ENCODE measurements at regions not wholly inside any gene's neighbourhood (a gene's known extent, or its start where the extent isn't known, plus 50 kb on each side); places are given as distances from the start of the nearest gene placed in this dataset.
"Not testable (repeated sequence)": the region's sequence is repeated elsewhere in the genome, so short reads cannot be mapped to it uniquely, and the experiment has no call there.

DNA sequence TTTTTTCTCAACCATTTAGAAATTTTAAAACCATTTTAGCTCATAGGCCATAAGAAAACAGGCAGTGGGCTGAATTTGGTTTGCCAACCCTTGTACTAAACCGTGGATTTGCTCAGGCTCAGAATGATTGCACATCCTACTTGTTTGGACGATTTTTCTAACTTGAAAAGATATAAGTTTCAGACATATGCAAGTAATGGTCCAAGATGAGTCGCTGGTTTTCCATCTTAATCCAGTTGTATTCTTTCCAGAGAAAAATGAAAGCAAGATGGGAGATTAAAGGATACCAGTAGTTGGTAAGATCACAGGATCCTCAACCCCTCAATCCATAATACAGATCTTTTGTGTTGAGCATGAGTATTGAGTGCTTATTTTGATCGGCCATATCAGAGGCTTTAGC, 250.9 kb downstream of the TINAG start:
- DNase-seq (ENCODE audit: low read depth in 2 of 2): no peak

DNA sequence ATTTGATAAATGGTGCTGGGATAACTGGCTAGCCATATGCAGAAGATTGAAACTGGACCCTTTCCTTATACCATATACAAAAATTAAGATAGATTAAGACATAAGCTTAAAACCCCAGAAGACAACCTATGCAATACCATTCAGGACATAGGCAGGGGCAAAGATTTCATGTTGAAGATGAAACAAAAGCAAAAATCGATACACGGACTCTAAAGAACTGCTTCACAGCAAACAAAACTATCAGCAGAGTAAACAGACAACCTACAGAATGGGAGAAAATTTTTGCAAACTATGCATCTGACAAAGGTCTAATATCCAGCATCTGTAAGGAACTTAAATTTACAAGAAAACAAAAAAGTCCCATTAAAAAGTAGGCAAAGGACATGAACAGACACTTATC, 255.9 kb downstream of the TINAG start:
- DNase-seq (ENCODE audit: low read depth in 2 of 2): not testable (repeated sequence)

DNA sequence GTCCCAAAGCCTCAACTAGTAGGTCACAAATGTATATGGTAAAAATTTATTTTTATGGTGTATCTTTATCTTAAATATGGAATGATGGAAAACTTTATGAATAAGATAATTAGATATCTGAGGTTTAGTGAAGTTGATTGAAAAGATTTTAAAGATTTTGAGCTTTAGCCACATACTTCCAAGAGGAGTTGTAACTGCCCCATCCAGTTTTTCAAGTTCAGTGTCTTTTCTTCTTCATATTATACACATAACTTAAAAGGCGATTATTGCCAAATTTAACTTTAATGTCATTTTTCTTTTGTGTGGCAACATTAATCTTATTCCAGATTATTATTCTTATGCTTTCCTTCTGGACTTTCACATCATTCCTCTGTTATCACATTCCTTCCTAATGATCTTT, 266.4 kb downstream of the TINAG start:
- DNase-seq (ENCODE audit: low read depth in 2 of 2): no peak

DNA sequence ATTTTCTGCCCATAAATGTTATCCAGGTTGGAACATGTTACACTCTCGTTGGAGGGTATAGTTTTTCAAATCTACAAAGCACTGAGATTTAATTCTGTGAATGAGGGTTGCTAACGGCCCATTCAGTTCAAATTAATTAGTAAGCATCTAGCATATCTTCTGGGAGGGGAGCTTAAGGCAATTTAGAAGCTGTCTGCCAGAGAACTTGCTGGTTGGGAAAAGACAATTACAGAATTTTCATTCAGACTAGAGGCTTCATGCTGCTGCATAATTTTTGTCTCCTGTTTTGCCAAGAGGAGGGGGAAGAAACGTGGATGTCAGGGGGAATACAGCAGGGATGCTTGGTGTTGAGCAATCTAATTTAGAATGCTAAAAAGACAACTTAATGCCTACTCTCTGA, 268.3 kb upstream of the FAM83B start:
- DNase-seq (ENCODE audit: low read depth in 2 of 2): no peak

DNA sequence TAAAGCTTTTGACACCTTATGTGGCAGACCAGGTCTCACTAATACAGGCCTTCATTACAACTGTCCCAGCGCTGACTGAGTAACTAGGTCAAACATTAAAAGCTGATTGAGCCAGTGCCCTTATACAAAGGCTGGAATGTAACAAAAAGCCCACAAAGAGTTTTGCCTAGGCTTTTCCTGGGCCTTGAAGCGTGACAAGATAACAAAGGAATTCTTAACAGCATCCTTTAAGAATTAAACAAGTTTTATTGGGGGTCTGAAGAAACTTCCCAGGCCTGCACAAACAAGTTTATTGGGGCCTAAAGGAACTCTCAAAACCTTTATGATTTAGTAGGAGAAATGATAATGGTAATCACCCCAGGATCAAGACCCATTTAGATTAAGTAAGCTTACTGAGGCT, 267.6 kb upstream of the FAM83B start:
- no peak for DNase-seq (ENCODE audit: low read depth in 2 of 2)

DNA sequence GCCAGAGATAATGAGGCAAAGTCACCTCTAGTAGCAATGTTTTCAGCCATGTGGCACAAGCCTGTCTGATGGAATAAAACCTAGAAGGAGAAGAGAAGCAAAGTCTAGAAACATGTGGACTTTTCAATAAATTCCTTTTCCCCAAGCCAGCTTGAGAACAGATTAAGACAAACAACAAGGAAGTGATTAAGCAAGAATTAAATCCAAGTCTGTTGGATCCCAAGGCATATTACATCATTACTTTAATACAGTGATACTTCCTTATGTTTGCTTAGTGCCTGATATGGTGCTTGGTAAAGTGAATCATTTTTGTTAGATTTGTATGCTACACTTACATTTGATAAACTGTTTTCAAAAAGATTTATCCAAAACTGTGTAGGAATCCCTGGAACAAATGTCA, 260.3 kb upstream of the FAM83B start:
- peak in 1 of 2 donors; percentile 1 for DNase-seq (ENCODE audit: low read depth in 2 of 2)

DNA sequence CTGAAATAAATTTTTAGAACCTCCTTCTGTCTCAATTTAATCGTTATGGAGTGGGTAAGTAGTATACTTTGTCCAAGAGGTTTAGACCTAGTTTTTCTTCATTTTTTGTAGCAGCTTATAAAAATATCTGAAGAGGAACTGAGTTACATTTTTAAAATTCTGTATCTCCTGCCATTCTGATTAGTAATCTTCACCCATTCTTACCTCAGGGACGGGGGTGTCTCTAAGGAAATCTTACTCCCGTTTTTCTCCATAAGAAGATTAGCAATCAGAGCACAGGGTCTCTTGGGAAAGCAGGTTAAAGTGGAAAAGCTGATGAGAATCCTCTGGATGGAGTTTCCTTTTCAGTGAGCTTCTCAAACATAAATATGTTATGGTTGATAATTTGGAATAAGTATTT, 259.3 kb upstream of the FAM83B start:
- DNase-seq (ENCODE audit: low read depth in 2 of 2): no peak

DNA sequence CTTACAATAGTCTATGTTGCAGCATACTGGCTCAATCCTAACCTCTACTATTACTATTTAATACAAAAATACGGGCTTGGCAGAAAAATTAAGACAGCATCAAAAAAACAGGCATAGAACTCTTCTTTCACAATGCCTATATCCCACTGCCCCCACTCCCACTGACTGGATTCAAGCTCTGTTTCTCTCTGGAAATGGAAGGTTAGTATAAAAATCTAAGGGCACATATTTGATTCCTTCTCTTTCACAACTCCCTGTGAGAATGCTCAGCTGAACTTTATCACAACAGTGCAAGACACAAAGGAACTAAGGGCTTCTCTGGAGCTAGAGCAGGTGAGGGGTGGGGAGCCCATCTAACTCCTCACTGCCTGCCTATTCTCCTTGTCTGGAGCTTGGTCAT, 258.4 kb upstream of the FAM83B start:
- DNase-seq (ENCODE audit: low read depth in 2 of 2): no peak

DNA sequence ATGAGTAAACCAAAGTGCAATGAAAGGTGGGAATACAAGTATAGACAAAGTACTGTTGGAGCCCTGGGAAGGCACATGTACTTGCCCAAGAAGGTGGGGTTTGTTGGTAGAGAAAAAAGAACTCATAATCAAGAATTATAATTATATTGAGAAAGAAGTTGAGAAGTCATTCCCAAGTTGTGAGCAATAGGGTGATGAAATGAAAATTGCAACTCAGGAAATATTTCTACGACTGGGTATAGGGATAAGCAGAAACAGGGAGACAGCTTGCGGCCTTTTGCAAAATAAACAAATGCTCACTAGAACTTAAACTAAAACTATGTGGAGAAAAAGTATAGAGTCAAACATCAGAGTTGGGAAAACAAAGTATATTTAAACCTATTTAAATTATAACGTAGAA, 250.7 kb upstream of the FAM83B start:
- DNase-seq (ENCODE audit: low read depth in 2 of 2): no peak

DNA sequence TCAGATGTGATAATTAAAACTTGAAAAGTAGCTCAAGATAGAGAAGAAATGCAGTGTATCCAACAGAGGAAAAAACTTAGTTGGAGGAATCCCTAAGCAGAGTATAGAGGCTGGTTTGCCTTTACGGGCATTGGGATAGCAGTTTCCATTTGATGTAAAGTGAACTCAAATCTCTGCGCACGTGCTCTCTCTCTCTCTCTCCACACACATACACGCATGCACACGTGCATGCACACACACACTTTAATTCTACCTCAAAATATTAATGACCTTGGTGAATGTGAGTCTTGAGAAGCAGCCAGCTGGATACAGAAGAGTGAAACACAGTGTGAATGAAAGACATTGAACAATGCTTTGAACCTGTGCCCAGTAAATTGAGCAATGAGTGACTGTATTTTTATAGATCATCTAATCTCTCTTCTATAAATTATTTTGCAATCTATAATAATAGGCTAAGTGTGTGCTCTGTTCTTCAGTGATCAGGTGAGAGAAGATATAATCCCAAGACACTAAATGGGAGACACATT, 247.7 kb upstream of the FAM83B start:
- DNase-seq (ENCODE audit: low read depth in 2 of 2): no peak

DNA sequence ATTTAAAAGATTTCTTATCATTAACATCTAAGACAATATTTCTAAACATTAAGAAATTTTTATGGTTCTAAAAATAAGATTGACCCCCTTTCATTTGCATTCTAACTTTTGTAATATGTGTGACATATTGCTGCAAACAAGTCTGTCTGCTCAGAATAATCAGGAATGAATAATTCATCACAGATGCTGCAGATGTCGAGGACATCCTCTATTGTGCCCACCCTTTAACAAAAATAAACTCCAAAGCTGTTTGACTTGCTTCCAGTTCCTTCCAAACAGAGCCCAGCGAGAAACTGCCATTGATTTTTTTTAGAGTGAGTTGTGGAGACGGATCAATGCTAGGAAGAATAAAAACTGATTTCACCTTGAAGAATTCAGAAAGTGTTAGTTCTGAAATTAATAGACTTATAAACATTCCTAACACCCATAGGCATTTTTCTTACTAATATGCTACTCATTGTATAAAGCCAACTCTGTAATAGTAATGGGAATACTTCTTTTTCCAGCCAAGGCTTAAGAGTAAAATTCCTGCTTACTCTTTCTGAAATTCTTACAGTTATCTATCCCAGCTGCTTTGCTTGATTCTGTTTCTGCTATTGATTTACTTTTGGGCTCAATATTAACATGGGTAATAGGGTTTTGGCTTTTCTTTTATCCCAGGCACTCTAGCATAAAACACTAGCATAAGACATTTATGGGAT, 244.8 kb upstream of the FAM83B start:
- DNase-seq (ENCODE audit: low read depth in 2 of 2): no peak

DNA sequence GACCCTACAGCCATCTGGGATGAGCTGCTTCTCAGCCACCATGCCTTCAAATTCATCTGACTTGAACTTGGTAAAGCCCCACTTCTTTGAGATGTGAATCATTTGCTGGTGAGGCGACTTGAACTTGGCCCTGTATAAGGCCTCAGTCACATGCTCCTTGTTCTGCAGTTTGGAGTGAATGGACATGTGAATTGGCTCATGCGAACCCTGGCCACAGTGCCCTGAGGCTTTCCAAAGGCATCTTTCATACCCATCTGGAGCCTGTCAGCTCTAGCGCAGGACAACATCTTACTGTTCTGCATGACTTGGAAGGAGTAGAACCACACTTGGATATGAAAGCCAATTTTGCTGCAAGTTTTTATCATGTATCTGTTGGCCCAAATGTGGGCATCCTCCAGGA, 244.0 kb upstream of the FAM83B start:
- DNase-seq (ENCODE audit: low read depth in 2 of 2): no peak

DNA sequence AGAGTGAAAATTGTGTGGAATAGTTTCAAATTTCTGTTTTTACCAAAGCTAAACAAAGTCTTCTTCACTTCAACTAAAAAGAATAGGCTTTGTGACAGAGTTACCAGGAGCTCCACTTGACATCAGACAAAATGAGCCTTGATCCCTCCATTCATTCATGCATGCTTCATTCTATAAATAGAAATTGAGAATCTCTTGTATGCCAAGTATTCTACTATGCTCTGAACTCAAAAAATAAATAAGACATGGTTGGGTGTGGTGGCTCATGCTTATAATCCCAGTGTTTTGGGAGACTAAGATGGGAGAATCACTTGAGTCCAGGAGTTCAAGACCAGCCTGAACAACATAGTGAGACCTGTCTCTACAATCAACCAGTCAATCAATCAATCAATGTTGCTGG, 236.6 kb upstream of the FAM83B start:
- no peak for DNase-seq (ENCODE audit: low read depth in 2 of 2)

DNA sequence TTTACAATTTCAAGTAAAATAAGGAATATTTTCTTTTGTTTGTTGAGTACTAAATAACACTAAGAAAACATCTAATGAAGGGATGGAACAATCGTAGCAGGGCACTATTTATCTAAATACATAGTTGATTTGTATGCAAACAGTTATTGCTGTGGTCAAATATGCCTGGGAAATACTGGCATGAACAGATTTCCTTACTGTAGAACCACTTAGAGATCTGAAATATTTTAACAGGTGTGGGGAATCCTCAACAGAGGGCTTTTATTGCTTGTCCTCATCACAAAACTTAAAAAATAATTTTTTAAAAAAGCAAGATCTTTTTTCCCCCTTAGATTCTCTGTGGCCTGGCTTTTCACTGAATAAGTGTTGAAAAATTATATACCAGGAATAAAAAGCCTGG, 233.0 kb upstream of the FAM83B start:
- no peak for DNase-seq (ENCODE audit: low read depth in 2 of 2)

DNA sequence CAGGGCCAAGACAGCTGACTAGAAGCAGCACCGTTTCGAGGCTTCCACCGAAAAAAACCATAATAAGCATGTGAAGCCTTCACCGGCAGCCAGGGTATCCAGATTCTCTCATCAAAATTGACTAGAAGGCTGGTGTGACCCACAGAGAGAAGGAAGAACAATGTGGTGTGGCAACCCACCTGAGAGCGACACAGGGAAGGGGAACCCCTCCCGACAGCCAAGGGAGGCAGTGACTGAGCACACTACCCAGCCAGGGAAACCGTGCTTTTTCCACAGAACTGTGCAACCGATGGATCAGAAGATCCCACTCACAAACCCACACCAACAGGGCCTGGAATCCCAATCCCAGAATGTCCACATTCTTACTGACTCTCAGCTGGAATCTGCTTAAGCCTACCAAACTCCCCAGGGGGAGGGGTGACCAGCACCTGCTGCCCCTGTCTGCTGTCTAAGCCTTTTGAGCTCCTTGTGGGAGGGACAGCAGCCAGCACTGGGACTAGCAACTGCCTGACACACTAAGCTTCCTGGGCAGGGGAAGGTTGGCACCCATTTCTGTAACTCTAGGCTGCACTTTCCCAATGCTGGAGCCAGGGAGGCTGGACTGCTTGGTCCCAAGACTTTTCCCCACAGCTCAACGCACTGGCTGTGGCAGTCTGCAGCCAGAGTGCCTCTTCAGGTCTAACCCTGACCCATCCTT, 231.9 kb upstream of the FAM83B start:
- no peak for DNase-seq (ENCODE audit: low read depth in 2 of 2)

DNA sequence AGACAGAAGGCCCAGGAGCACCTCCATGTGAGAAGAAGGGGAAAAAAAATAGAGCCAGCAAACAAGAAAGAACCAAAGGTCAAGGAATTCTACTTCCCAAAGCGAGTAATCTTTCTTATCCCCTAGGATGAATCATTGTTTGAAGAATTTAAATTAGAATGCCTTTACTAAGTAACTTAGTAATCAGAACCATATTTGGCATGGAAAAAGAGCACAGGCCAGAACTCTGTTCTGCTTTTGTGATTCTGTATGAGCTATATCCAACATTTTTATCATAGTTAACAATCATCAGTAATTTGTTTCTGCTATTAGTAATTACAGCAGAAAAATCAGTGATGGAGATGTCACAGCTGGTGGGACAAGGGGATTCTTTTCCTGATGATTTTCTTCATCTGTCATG, 228.8 kb upstream of the FAM83B start:
- DNase-seq (ENCODE audit: low read depth in 2 of 2): peak in 1 of 2 donors; percentile 41

DNA sequence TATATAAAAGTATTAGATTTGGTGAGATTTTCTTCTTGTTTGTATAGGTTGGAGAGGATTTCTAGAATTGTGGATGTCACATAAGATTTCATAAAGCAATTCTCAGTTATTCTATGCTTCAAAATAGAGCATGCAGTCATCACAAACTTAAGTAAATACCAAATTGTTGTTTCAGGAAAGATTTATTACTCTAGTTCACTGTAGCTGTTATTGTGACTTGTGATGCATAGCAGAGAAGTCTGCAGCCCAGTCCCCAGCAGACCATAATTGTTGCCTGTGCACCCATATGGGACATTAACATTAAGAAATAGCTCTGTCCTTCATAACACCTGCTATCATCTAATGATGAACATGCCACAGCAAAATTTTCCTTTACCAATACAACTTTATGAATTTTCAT, 228.0 kb upstream of the FAM83B start:
- DNase-seq (ENCODE audit: low read depth in 2 of 2): no peak

DNA sequence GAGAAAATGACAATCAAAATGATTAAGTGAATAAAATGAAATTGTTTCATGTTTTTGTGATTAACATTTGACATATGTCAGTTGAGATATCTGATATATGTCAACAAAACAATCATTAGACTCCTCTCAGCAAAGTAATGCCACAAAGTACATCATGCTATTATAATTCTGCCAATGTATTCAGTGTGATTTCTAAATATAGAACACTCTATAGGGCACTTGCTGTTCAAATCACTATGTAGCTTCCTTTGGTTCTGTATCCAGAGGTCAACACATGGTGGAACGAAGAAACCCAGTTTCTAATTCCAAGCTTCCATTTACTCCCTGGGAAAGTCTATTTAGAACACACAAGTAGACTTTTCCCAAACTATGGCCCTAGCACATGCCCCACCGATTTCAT, 227.5 kb upstream of the FAM83B start:
- DNase-seq (ENCODE audit: low read depth in 2 of 2): no peak

DNA sequence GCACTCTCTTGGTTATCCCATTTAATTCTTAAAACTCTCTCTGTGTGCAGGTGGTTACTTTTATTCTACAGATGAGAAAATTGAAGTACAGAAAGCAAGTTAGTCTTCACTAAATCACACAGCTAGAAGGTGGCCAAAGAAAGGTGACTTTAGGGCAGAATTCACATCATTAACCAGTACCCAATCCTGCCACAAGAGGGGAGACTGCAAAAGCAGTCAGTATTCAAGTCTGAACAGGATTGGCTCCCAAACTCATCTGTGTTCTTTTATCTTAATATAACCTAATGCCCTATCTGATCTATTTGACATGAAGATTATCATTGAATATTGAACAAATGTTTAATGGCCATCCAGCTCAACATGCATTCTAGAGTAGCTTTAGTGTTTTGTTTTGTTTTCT, 225.3 kb upstream of the FAM83B start:
- peak in 1 of 2 donors; percentile 5 for DNase-seq (ENCODE audit: low read depth in 2 of 2)

DNA sequence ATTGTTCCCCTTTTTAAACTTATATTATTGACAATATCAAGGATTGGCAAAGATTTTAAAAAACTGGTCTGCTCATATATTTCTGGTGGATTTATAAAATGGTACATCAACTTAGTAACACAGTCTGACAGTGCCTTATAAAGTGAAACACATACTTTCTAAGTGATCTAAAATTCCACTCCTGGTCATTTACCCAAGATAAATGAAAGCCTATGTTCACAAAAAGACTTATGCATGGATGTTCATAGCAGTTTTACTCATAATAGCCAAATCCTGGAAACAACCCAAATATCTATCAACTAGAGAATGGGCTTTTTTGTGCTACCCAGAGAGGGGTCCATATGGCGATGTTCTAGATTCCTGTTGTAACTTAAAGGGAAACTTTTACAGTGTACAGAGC, 222.4 kb upstream of the FAM83B start:
- DNase-seq (ENCODE audit: low read depth in 2 of 2): no peak

DNA sequence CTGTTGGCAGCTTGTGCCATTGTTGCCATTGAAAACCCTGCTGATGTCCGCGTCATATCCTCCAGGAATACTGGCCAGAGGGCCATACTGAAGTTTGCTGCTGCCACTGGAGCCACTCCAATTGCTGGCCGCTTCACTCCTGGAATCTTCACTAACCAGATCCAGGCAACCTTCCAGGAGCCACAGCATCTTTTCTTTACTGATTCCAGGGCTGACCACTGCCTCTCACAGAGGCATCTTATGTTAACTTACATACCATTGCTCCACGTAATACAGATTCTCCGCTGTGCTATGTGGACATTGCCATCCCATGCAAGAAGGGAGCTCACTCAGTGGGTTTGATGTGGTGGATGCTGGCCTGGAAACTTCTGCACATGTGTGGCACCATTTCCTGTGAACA, 221.8 kb upstream of the FAM83B start:
- DNase-seq (ENCODE audit: low read depth in 2 of 2): no peak

DNA sequence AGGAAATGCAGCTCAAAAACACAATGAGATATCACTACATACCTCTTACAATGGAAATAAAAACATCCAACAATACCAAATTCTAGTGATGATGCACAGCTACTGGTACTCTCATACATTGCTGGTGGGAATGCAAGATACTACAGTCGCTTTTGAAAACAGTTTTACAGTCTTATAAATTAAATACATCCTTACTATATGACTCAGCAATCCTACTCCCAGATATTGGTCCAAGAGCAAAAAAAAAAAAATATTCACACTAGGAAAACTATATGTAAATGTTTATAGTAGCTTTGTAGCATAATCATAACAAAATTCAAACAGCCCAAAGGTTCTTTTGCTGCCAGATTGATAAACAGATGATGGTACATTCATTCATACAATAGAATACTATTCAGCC, 217.4 kb upstream of the FAM83B start:
- no peak for DNase-seq (ENCODE audit: low read depth in 2 of 2)

DNA sequence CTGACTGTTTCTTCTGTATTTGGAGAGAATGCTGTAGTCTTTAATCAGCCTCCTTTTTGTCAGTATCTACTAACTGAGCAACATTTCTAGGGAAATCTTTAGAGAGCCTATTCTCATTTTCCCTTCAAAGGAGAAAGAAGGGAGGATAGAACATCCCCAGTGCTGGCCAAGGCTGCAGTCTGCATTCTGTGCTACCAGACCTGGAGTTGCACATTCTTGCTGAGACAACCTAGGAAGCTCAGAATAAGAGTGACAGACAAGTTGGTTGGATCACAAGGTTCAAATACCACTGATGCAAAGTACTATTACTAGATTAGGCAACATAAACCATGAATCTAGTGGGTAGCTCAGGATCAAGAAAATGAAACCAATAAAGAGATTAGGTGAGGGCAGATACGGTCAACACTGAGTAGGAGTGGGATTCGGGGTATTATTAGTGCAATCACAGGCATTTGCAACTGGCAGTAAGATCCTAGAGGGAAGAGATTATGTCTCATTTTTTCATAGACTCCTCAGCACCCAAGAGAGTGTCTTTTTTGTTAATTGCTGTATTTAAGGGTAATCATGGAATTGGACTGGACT, 213.5 kb upstream of the FAM83B start:
- no peak for DNase-seq (ENCODE audit: low read depth in 2 of 2)
